GM10248 (cell line): ENCODE measurements at regions not wholly inside any gene's neighbourhood (a gene's known extent, or its start where the extent isn't known, plus 50 kb on each side); places are given as distances from the start of the nearest gene placed in this dataset.
"Not testable (repeated sequence)": the region's sequence is repeated elsewhere in the genome, so short reads cannot be mapped to it uniquely, and the experiment has no call there.

Experiments used
- CTCF ChIA-PET: fragments of 300-600 bp; sonication (Branson Sonifier 250); formaldehyde crosslinking; extraction: SDS; loops from one replicate; lab custom pipeline; 2021; ENCODE audit warnings: antibody characterized with exemption; lab: Yijun Ruan, JAX
- POLR2A ChIA-PET: fragments of 350-650 bp; sonication (Branson Sonifier 250); formaldehyde crosslinking; extraction: SDS; loops from one replicate; lab custom pipeline; 2020; ENCODE audit warnings: antibody characterized with exemption; lab: Yijun Ruan, JAX
- DNase-seq: peaks from one replicate; pipeline ENCODE4 v3.0.0; 2012; ENCODE audit errors: extremely low spot score
- TF ChIP-seq, protein P1 (sequence below): IDR thresholded peaks from 2 replicates; pipeline ENCODE4 v1.5.1; 2012; ENCODE audit warnings: mild to moderate bottlenecking, low read depth; ENCODE audit errors: extremely low read depth, missing control alignments, control extremely low read depth

DNA sequence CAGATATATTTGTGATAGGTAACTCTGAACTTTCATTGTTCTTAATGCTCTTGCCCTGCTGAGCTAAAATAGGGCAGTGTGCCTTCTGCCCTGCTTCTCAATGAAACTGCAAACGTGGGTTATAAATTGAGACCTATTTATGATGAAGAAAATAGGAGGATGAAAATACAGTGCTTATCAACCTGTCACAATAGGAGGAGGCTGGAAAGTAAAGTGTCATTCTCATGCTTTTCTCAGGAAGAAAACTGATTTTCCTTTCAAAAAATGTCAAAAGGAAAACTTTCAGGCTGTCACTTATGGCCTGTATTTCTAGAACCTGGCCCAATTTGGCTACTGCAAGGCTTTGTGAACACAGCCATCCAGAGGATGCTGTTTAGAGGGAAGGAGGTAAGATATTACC, 130.3 kb upstream of the TUSC1 start:
- ChIA-PET CTCF (interaction anchor here (1.4 kb wide), 1 partner anchor 8 kb away, joined by 3 read pairs; no protein-coding TSS in a partner anchor), POLR2A (no interaction called here)
- TF ChIP-seq, protein P1, sequence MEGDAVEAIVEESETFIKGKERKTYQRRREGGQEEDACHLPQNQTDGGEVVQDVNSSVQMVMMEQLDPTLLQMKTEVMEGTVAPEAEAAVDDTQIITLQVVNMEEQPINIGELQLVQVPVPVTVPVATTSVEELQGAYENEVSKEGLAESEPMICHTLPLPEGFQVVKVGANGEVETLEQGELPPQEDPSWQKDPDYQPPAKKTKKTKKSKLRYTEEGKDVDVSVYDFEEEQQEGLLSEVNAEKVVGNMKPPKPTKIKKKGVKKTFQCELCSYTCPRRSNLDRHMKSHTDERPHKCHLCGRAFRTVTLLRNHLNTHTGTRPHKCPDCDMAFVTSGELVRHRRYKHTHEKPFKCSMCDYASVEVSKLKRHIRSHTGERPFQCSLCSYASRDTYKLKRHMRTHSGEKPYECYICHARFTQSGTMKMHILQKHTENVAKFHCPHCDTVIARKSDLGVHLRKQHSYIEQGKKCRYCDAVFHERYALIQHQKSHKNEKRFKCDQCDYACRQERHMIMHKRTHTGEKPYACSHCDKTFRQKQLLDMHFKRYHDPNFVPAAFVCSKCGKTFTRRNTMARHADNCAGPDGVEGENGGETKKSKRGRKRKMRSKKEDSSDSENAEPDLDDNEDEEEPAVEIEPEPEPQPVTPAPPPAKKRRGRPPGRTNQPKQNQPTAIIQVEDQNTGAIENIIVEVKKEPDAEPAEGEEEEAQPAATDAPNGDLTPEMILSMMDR = no peak
- no peak for DNase-seq

DNA sequence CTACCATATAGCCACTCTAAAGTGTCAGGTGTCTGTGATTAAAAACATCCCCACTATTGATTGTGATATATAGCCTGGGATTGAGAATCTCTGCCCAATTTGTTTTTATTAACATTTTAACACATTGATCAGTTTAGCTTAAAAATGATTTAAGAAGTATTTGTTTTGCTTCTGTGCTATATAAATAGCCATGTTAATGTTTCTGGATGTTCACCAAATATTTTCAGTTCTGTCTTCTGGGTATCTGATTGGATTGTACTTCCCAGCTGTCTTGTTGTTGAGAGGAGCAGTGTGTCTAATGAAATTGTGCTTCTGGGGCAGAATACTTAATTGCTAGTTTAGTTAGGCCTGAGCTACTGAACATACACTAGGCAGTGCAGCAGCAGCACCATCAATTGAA, 126.6 kb upstream of the TUSC1 start:
- CTCF ChIA-PET = no interaction called here
- no peak for DNase-seq
- TF ChIP-seq, protein P1 = no peak
- POLR2A ChIA-PET = no interaction called here

DNA sequence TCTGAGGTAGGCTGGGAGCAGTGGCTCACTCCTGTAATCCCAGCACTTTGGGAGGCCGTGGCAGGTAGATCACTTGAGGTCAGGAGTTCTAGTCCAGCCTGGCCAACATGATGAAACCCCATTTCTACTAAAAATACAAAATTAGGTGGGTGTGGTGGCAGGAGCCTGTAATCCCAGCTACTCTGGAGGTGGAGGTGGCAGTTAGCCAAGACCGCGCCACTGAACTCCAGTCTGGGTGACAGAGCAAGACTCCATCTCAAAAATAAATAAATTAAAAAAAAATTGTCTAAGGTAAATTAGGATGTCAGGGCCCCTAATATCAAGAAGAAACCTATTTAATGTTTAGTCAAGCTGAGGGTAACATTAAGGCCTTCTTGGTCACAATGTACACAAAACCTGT, 123.7 kb upstream of the TUSC1 start:
- POLR2A ChIA-PET, CTCF ChIA-PET, DNase-seq: not testable (repeated sequence)

DNA sequence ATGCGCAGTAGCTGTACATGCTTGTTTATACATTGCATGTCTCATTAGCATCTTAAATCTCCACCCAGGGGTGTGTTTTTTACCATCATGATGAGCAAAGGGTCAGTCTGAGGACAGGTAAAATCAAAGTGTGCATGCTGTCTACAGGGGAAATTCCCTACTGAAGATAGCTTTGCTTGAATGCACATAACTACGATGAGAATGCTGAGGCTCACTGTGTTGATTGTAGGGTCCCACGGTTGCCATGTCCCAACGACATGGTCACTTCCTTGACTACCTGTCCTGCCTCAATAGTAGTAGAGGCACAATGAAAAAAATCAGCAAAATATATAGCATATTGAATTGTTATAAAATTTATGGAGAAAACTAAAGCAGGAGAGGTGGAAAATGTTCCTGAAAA, 95.6 kb upstream of the TUSC1 start:
- POLR2A ChIA-PET = no interaction called here
- DNase-seq = no peak
- TF ChIP-seq, protein P1 = no peak
- CTCF ChIA-PET = interaction anchor here (1.0 kb wide), 1 partner anchor 10 kb away, joined by 3 read pairs; no protein-coding TSS in a partner anchor

DNA sequence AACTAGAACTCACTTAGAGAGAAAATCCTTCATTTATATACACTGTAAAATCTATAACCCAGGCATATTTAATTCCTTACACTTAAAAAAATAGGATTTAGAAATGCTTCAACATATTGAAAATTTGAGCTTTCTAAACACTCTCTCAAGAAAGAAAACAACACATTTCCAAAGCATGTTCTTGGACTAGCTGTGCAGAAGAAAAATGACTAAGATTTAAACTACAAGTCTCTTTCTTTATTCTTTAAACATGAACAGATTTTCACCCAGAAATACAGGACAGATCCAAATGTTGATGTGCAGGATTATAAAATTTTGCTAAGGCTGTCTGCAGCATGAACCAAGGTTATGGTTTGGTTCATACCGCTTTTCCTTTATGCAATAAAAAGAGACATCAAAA, 77.7 kb upstream of the TUSC1 start:
- POLR2A ChIA-PET = no interaction called here
- CTCF ChIA-PET = interaction anchor here (1.1 kb wide), 1 partner anchor 19 kb away, joined by 3 read pairs; no protein-coding TSS in a partner anchor

DNA sequence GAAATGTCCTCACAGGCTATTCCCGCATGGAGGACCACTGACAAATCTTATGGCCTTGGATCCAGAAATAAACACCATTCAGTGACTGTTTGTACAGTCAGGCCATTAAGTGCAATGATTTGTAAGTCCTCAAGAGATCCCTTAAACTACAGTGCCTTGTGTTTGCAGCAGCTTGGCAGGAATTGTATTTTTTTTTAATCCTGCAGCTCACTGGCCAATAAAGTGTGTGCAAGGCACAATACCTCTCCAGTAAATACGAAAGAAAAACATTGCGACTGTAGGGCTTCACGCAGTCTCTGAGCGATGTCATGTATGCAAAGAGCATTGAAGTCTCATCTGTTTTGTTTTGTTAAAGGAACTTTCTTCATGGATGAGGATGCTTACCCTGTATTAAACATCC, 74.2 kb upstream of the TUSC1 start:
- ChIA-PET POLR2A (no interaction called here), CTCF (no interaction called here)
- no peak for DNase-seq
- TF ChIP-seq, protein P1 = no peak

More for the DNA sequence above, 77.7 kb upstream of the TUSC1 start:
- no peak for DNase-seq
- TF ChIP-seq, protein P1 = no peak

DNA sequence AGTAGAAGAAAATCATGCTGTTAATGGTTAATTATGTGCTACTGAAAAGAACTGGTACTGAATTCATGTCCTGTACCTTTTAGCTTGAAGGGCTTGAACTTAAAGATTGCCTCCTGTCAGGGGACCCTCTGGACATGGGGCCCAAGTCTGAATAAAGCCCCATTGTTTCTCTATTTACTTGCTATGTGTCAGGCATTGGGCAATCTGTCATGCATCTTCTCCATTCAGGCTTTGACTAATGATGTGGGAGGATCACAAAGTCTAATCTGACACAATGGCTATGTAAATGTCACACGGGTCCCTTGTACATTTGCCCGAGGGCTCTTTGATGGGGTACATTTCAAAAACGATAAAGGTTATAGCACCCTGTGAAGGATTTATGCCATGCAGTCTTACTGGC, 64.0 kb upstream of the TUSC1 start:
- ChIA-PET CTCF (no interaction called here), POLR2A (no interaction called here)
- TF ChIP-seq, protein P1 = no peak
- DNase-seq = no peak
